Hepatocyte (in vitro differentiated cells): ENCODE measurements at regions not wholly inside any gene's neighbourhood (a gene's known extent, or its start where the extent isn't known, plus 50 kb on each side); places are given as distances from the start of the nearest gene placed in this dataset.

Experiments used
- DNase-seq: peaks from one replicate; pipeline ENCODE4 v3.0.0-alpha.2; 2016; ENCODE audit warnings: low spot score
- H2AFZ ChIP-seq: fragments of 200-600 bp; sonication (generic); 2 replicates; pipeline ENCODE4 v1.6.0; 2016; ENCODE audit warnings: antibody characterized with exemption, mild to moderate bottlenecking
- H3K27ac ChIP-seq: fragments of 200-600 bp; sonication (generic); 2 replicates; pipeline ENCODE4 v1.5.1; 2016; ENCODE audit warnings: mild to moderate bottlenecking
- H3K27me3 ChIP-seq: fragments of 200-600 bp; sonication (generic); 2 replicates; pipeline ENCODE4 v1.6.1; 2016
- H3K36me3 ChIP-seq: fragments of 200-600 bp; sonication (generic); replicated peaks from 2 replicates; pipeline ENCODE4 v1.5.1; 2016; ENCODE audit warnings: low read depth; ENCODE audit not compliant: insufficient read depth
- H3K4me1 ChIP-seq: fragments of 200-600 bp; sonication (generic); 2 replicates; pipeline ENCODE4 v1.5.1; 2016; ENCODE audit warnings: mild to moderate bottlenecking, moderate library complexity; ENCODE audit not compliant: insufficient read depth
- H3K4me2 ChIP-seq: fragments of 200-600 bp; sonication (generic); 2 replicates; pipeline ENCODE4 v1.6.0; 2016
- H3K4me3 ChIP-seq: fragments of 200-600 bp; sonication (generic); 2 replicates; pipeline ENCODE4 v1.5.1; 2016; ENCODE audit warnings: mild to moderate bottlenecking
- H3K79me2 ChIP-seq: fragments of 200-600 bp; sonication (generic); 2 replicates; pipeline ENCODE4 v1.6.0; 2017; ENCODE audit warnings: mild to moderate bottlenecking
- H3K9me2 ChIP-seq: fragments of 200-600 bp; sonication (generic); replicated peaks from 2 replicates; pipeline ENCODE4 v1.6.0; 2017; ENCODE audit warnings: mild to moderate bottlenecking; ENCODE audit not compliant: insufficient read depth
- H3K9me3 ChIP-seq: fragments of 200-600 bp; sonication (generic); 2 replicates; pipeline ENCODE4 v1.5.1; 2016; ENCODE audit warnings: low read depth, mild to moderate bottlenecking
- H4K20me1 ChIP-seq: fragments of 200-600 bp; sonication (generic); 2 replicates; pipeline ENCODE4 v1.6.0; 2016; ENCODE audit warnings: mild to moderate bottlenecking; ENCODE audit not compliant: insufficient read depth, poor library complexity, severe bottlenecking
- CTCF ChIP-seq: fragments of 200-600 bp; sonication (generic); IDR thresholded peaks from 2 replicates; pipeline ENCODE4 v1.5.1; 2016; ENCODE audit warnings: antibody characterized with exemption, mild to moderate bottlenecking; ENCODE audit not compliant: poor library complexity
- EZH2 ChIP-seq: fragments of 200-600 bp; sonication (generic); IDR thresholded peaks from 2 replicates; pipeline ENCODE4 v1.6.1; 2016; ENCODE audit warnings: antibody characterized with exemption, mild to moderate bottlenecking, borderline replicate concordance
- EZH2phosphoT487 ChIP-seq: fragments of 200-600 bp; sonication (generic); IDR thresholded peaks from one replicate; pipeline ENCODE4 v1.6.1; 2018; ENCODE audit warnings: antibody characterized with exemption, mild to moderate bottlenecking, low read depth, moderate library complexity; ENCODE audit not compliant: unreplicated experiment, severe bottlenecking
- whole genome bisulfite sequencing: methylation state at CpG from one replicate; pipeline ENCODE4 v1.1.6; 2016; ENCODE audit warnings: low lambda C conversion rate; ENCODE audit errors: missing lambda C conversion rate; 5-methylcytosine and 5-hydroxymethylcytosine counted together

- no peak overlapping the region for H3K27ac ChIP-seq
- DNase-seq = no peak
- TF ChIP-seq EZH2phosphoT487 = no peak
- no peak for TF ChIP-seq CTCF
- no peak for TF ChIP-seq EZH2
- H3K4me1 ChIP-seq = peaks cover 6% of the 10 kb centered on the region
- H3K79me2 ChIP-seq = no peaks in the 10 kb centered on the region
- H3K27me3 ChIP-seq = no peaks in the 10 kb centered on the region
- H2AFZ ChIP-seq = no peak overlapping the region
- H3K4me2 ChIP-seq = no peak overlapping the region
- H4K20me1 ChIP-seq = no peaks in the 10 kb centered on the region
- 93% methylated on average over 2 of the region's 2 CpGs for WGBS
- no peaks in the 10 kb centered on the region for H3K36me3 ChIP-seq
- H3K9me2 ChIP-seq = no peaks in the 10 kb centered on the region
- no peak overlapping the region for H3K4me3 ChIP-seq
- no peaks in the 10 kb centered on the region for H3K9me3 ChIP-seq
Observed at GRCh38 chr5:29069104-29069402, 2030.7 kb upstream of the CDH9 start.

GRCh38 chr5:29061381-29061780 lies 2023.0 kb upstream of the CDH9 start:
- H3K79me2 ChIP-seq = no peaks in the 10 kb centered on the region
- no peaks in the 10 kb centered on the region for H3K9me2 ChIP-seq
- H3K27ac ChIP-seq = no peak overlapping the region
- no peaks in the 10 kb centered on the region for H4K20me1 ChIP-seq
- TF ChIP-seq CTCF = no peak
- TF ChIP-seq EZH2phosphoT487 = no peak
- TF ChIP-seq EZH2 = no peak
- no peak overlapping the region for H2AFZ ChIP-seq
- H3K27me3 ChIP-seq = no peaks in the 10 kb centered on the region
- no peak overlapping the region for H3K4me2 ChIP-seq
- H3K9me3 ChIP-seq = no peaks in the 10 kb centered on the region
- no peak for DNase-seq
- no peaks in the 10 kb centered on the region for H3K36me3 ChIP-seq
- 68% methylated on average over 1 of the region's 1 CpG for WGBS
- H3K4me1 ChIP-seq = no peaks in the 10 kb centered on the region
- H3K4me3 ChIP-seq = no peak overlapping the region

- Histone ChIP-seq H3K27me3 (no peaks in the 10 kb centered on the region), H3K9me3 (no peaks in the 10 kb centered on the region), H3K79me2 (no peaks in the 10 kb centered on the region), H2AFZ (no peak overlapping the region), H3K9me2 (no peaks in the 10 kb centered on the region), H3K27ac (no peak overlapping the region), H3K4me1 (no peaks in the 10 kb centered on the region), H4K20me1 (no peaks in the 10 kb centered on the region), H3K36me3 (no peaks in the 10 kb centered on the region), H3K4me3 (no peak overlapping the region), H3K4me2 (no peak overlapping the region)
- no peak for DNase-seq
- WGBS = 57% methylated on average over 1 of the region's 1 CpG
- TF ChIP-seq CTCF = no peak
- TF ChIP-seq EZH2 = no peak
- no peak for TF ChIP-seq EZH2phosphoT487
Observed at GRCh38 chr5:29054694-29055093, 2016.3 kb upstream of the CDH9 start.

GRCh38 chr5:29054282-29054681 lies 2015.9 kb upstream of the CDH9 start:
- no peaks in the 10 kb centered on the region for H3K36me3 ChIP-seq
- no peaks in the 10 kb centered on the region for H4K20me1 ChIP-seq
- TF ChIP-seq EZH2 (no peak), CTCF (no peak), EZH2phosphoT487 (no peak)
- H3K27ac ChIP-seq = no peak overlapping the region
- H3K79me2 ChIP-seq = no peaks in the 10 kb centered on the region
- DNase-seq = no peak
- no peaks in the 10 kb centered on the region for H3K4me1 ChIP-seq
- H3K27me3 ChIP-seq = no peaks in the 10 kb centered on the region
- no peaks in the 10 kb centered on the region for H3K9me3 ChIP-seq
- 13% methylated on average over 1 of the region's 1 CpG for WGBS
- H3K4me2 ChIP-seq = no peak overlapping the region
- no peak overlapping the region for H2AFZ ChIP-seq
- no peaks in the 10 kb centered on the region for H3K9me2 ChIP-seq
- H3K4me3 ChIP-seq = no peak overlapping the region
